ENCODE measurements at regions not wholly inside any gene's neighbourhood (a gene's known extent, or its start where the extent isn't known, plus 50 kb on each side); places are given as distances from the start of the nearest gene placed in this dataset.

DNA sequence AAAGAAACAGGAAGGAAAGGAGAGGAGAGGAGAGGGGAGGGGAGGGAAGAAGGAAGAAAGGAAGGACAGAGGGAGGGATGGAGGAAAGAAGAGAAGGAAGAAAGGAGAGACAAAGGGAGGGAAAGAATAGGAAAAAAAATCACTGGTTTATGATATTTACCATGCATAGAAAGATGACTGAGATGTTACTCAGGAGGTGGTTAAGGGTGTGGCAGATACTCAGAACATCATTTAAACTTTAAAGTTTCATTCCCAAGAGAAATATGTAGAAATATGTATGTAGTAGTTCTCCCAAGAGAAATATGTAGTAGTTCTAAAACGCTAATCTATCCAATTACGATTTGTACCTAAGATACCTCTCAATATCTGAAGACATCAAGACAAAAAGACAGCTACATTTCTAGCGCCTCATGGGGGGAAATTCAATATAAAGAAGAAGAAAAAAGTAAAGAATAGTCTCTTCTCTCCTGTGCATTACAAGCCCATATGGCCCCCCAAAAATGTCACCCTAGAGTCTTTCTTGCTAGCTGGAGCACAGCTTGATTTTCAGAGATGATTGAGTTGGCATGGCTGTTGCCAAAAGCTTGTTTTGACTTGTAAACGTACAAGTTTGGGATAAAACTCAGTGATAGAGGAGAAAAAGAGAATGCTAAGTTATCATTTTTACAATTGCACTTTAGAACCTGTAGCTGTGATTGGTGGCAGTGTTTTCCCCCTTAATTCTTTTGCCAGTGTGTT, 539.2 kb downstream of the CDH26 start:
- no peak overlapping the region for H3K27ac ChIP-seq
- TF ChIP-seq, protein P1, sequence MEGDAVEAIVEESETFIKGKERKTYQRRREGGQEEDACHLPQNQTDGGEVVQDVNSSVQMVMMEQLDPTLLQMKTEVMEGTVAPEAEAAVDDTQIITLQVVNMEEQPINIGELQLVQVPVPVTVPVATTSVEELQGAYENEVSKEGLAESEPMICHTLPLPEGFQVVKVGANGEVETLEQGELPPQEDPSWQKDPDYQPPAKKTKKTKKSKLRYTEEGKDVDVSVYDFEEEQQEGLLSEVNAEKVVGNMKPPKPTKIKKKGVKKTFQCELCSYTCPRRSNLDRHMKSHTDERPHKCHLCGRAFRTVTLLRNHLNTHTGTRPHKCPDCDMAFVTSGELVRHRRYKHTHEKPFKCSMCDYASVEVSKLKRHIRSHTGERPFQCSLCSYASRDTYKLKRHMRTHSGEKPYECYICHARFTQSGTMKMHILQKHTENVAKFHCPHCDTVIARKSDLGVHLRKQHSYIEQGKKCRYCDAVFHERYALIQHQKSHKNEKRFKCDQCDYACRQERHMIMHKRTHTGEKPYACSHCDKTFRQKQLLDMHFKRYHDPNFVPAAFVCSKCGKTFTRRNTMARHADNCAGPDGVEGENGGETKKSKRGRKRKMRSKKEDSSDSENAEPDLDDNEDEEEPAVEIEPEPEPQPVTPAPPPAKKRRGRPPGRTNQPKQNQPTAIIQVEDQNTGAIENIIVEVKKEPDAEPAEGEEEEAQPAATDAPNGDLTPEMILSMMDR (conservative IDR thresholded peaks at IDR 0.05): no peak
- no peak for TF ChIP-seq ZFX (IDR thresholded peaks at IDR 0.05)

DNA sequence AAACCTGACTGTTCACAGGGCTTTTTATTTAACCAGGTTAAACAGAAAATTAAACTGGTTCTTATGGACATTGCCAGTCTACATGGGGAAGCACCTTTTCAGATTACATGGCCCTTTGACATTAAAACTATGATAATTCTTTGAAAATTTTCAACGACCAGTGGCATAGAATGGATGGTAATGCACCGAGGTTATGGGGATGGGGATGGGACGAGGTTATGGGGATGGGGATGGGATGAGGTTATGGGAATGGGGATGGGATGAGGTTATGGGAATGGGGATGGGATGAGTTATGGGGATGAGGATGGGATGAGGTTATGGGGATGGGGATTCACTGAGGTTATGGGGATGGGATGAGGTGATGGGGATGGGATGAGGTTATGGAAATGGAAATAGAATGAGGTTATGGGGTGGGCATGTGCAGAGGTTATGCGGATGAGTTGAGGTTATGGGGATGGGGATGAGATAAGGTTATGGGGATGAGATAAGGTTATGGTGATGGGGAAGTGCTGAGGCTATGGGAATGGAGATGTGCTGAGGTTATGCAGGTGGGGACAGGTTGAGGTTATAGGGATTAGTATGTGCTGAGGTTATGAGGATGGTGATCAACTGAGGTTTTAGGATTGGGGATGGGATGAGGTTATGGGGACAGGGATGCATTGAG, 541.9 kb downstream of the CDH26 start:
- no peak for TF ChIP-seq ZFX (IDR thresholded peaks at IDR 0.05)
- TF ChIP-seq, protein P1 (conservative IDR thresholded peaks at IDR 0.05): no peak

DNA sequence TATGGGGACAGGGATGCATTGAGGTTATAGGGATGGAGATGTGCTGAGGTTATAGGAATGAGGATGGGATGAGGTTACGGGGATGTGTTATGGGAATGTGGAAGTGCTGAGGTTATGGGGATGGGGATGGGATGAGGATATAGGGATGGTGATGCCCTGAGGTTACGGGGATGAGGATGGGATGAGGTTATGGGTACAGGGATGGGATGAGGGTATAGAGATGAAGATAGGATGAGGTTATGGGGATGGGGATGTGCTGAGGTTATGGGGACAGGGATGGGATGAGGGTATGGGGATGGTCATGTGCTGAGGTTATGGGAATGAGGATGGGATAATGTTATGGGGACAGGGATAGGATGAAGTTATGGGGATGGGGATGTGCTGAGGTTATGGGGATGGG, 542.8 kb downstream of the CDH26 start:
- TF ChIP-seq ZFX (IDR thresholded peaks at IDR 0.05): no peak
- TF ChIP-seq, protein P1 (conservative IDR thresholded peaks at IDR 0.05): no peak
- no peak overlapping the region for H3K27ac ChIP-seq

More for the DNA sequence above, 541.9 kb downstream of the CDH26 start:
- H3K27ac ChIP-seq: no peak overlapping the region

DNA sequence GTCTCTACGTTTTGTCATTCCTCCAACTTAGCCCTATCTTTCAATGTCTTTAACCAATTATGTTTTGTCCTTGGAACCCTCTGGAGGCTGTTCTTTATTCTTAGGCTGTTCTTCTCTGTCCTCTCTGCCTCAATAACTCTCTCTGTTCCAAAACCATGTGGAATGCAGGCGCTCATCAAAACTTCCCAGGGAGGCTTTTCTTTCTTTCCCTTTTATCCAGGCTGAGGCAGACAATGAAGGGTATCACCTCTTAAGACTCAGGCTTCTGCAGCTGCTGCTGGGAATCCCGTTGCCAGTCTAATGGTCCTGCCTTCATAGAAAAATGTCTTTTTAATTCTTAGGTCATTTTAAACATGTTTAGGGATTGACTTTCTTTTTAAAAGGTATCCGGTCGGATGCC, 544.7 kb downstream of the CDH26 start:
- H3K27ac ChIP-seq: no peak overlapping the region
- TF ChIP-seq, protein P1 (conservative IDR thresholded peaks at IDR 0.05): no peak
- no peak for TF ChIP-seq ZFX (IDR thresholded peaks at IDR 0.05)

DNA sequence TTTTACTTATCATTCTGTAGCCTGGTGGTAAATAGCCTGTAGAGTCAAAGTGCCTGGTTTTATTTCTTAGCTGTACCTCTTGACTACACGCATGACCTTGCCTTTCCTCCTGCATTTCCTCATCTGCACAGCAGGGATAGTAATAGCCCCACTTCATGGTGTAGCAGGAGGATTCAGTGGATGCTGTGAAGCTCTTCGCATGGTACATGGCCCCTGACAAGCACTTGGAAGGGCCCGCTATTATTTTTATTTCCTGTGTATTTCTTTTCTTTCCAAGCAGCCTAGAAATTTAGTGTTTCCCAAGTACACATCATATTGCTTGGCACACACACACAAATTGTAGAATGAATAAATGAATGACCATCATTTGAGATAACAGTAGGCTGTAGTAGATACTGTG, 547.2 kb downstream of the CDH26 start:
- TF ChIP-seq ZFX (IDR thresholded peaks at IDR 0.05): no peak
- TF ChIP-seq, protein P1 (conservative IDR thresholded peaks at IDR 0.05): no peak
- no peak overlapping the region for H3K27ac ChIP-seq

DNA sequence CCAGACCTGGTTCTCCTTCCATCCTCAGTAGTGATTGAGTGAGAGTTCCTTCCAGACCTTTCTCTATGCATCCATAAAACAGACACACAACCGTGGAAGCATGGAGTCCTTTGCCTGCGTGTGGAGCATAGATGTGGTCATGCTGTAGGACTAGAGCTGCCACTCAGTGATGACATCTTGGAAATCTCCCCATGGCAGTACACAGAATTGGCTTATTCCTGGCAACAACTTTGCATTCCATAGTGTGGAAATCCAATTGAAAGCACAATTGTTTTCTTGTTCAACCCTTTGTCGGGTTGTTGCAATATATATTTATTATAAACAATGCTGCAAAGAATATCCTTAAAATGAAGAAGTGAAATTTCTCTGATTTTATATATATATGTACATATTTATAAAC, 547.8 kb downstream of the CDH26 start:
- no peak overlapping the region for H3K27ac ChIP-seq
- no peak for TF ChIP-seq ZFX (IDR thresholded peaks at IDR 0.05)

DNA sequence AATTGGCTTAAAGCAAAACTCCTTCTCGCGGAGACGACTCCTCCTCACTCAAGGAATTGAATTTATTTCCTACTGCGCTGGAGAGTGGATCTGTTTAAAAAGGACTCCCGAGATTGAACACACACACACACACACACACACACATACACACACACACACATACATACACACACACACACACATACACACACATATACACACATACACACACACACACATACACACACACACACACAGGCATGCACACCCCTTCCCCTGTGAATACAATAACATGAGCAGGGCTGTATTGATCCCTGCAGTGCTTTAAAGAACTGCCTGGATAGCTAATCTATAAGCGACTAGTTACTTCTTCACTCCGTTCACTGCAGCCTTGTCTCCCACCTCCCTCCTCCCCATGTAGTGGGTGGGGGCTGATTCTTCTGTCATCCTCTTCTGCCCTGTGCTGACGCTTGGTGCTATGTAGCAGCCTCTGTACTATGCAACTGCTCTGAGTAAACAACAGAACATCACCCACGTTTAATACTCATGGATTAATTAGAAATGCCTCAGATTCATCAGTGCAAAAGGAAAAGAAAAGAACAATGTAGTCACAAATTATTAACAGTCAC, 549.0 kb downstream of the CDH26 start:
- TF ChIP-seq ZFX (IDR thresholded peaks at IDR 0.05): no peak
- TF ChIP-seq, protein P1 (conservative IDR thresholded peaks at IDR 0.05): no peak
- no peak overlapping the region for H3K27ac ChIP-seq
